Natural killer cell (primary cell): ENCODE measurements at regions not wholly inside any gene's neighbourhood (a gene's known extent, or its start where the extent isn't known, plus 50 kb on each side); places are given as distances from the start of the nearest gene placed in this dataset.

Source experiments
- ATAC-seq, 3 donors: fragments of 150-1000 bp in 2 of 3; fragments of 200-7000 bp in 1 of 3; cut with Tn5 transposase; 1 replicate in 1 of 3; 2 replicates in 2 of 3; pipeline ENCODE4 v1.10.0; 2021; ENCODE audit warnings: mild to moderate bottlenecking in 2 of 3, moderate library complexity in 2 of 3
- DNase-seq, 2 donors: peaks; one replicate each; pipeline versions ENCODE4 v3.0.0 to v3.0.0-alpha.2; 2013 to 2021; ENCODE audit warnings: mixed read lengths in 1 of 2
- H3K27ac ChIP-seq: one replicate; pipeline ENCODE4 v1.5.1; 2013; ENCODE audit warnings: mild to moderate bottlenecking, low read length
- H3K27me3 ChIP-seq: one replicate; pipeline ENCODE4 v1.6.1; 2013; ENCODE audit warnings: low read length; ENCODE audit not compliant: control insufficient read depth, insufficient read depth
- H3K36me3 ChIP-seq: one replicate; pipeline ENCODE4 v1.6.1; 2013; ENCODE audit warnings: low read length; ENCODE audit not compliant: control insufficient read depth, insufficient read depth
- H3K4me1 ChIP-seq: one replicate; pipeline ENCODE4 v1.6.1; 2013; ENCODE audit warnings: low read length; ENCODE audit not compliant: control insufficient read depth, insufficient read depth
- H3K4me3 ChIP-seq: one replicate; pipeline ENCODE4 v1.5.1; 2013; ENCODE audit warnings: low read length
- H3K9me3 ChIP-seq: one replicate; pipeline ENCODE4 v1.6.1; 2013; ENCODE audit warnings: low read length; ENCODE audit not compliant: control insufficient read depth, insufficient read depth
- H3K27ac Mint-ChIP-seq, 2 donors: one replicate each; pipeline ENCODE4 v1.8.0; 2022; ENCODE audit warnings: mild to moderate bottlenecking in 2 of 2, mixed read lengths in 2 of 2, moderate library complexity in 1 of 2
- H3K27me3 Mint-ChIP-seq, 2 donors: one replicate each; pipeline ENCODE4 v1.8.0; 2022; ENCODE audit warnings: low read depth in 2 of 2, mixed read lengths in 2 of 2
- H3K36me3 Mint-ChIP-seq: one replicate; pipeline ENCODE4 v1.8.0; 2022; ENCODE audit warnings: mixed read lengths
- H3K4me1 Mint-ChIP-seq, 2 donors: one replicate each; pipeline ENCODE4 v1.8.0; 2022; ENCODE audit warnings: mixed read lengths in 2 of 2
- H3K4me3 Mint-ChIP-seq: one replicate; pipeline ENCODE4 v1.8.0; 2022; ENCODE audit warnings: mild to moderate bottlenecking, moderate library complexity, mixed read lengths
- H3K9me3 Mint-ChIP-seq, 2 donors: one replicate each; pipeline ENCODE4 v1.8.0; 2022; ENCODE audit warnings: mixed read lengths in 2 of 2
- CTCF ChIP-seq: fragments of 200-600 bp; IDR thresholded peaks from one replicate; pipeline ENCODE4 v1.8.0; 2022; ENCODE audit warnings: antibody characterized with exemption
- WGBS: methylation state at CpG from one replicate; pipeline ENCODE4 v1.1.7; 2013; ENCODE audit warnings: missing lambda C conversion rate; ENCODE audit not compliant: insufficient coverage; 5-methylcytosine and 5-hydroxymethylcytosine counted together
- intact Hi-C: fragments of 100-400 bp; cut with micrococcal nuclease; formaldehyde crosslinking; loops from one replicate; pipeline ENCODE4 v1.14.2; 2022

GRCh38 chr1:100604372-100604771 is 66.4 kb downstream of the GPR88 start:
- DNase-seq (no peak), ATAC-seq (no peak)
- Histone ChIP-seq H3K9me3 (no peaks in the 10 kb centered on the region), H3K27ac (no peak overlapping the region), H3K4me1 (no peaks in the 10 kb centered on the region), H3K4me3 (no peak overlapping the region), H3K36me3 (no peaks in the 10 kb centered on the region), H3K27me3 (no peaks in the 10 kb centered on the region)
- Mint-ChIP-seq H3K4me1 (no peaks in the 10 kb centered on the region), H3K36me3 (peaks cover 27% of the 10 kb centered on the region), H3K4me3 (no peak overlapping the region), H3K9me3 (peaks cover 4 to 11% of the 10 kb centered on the region in 2 donors), H3K27me3 (peaks cover 12 to 15% of the 10 kb centered on the region in 2 donors), H3K27ac (no peak overlapping the region)
- no peak for TF ChIP-seq CTCF
- intact Hi-C loops: no loop called here
- WGBS: 62% methylated on average over 1 of the region's 1 CpG

- 43% methylated on average over 3 of the region's 3 CpGs for WGBS
- no peaks in the 10 kb centered on the region for H3K4me1 Mint-ChIP-seq
- DNase-seq (peak in 1 of 2 donors; percentile 40), ATAC-seq (peak in 2 of 3 donors; percentile 47 to 54)
- Histone ChIP-seq H3K27ac (no peak overlapping the region), H3K27me3 (no peaks in the 10 kb centered on the region), H3K4me1 (no peaks in the 10 kb centered on the region), H3K9me3 (no peaks in the 10 kb centered on the region), H3K4me3 (no peak overlapping the region), H3K36me3 (no peaks in the 10 kb centered on the region)
- intact Hi-C loops: no loop called here
- no peak overlapping the region for H3K4me3 Mint-ChIP-seq
- no peak overlapping the region for H3K27ac Mint-ChIP-seq
- peaks cover 12 to 15% of the 10 kb centered on the region in 2 donors for H3K27me3 Mint-ChIP-seq
- peaks cover 13% of the 10 kb centered on the region for H3K36me3 Mint-ChIP-seq
- peaks cover 4% of the 10 kb centered on the region in 2 donors for H3K9me3 Mint-ChIP-seq
- TF ChIP-seq CTCF: peak; percentile 37
Observed at GRCh38 chr1:100606438-100606837, 68.5 kb downstream of the GPR88 start.

GRCh38 chr1:100607628-100608240 is 69.8 kb downstream of the GPR88 start:
- no peak overlapping the region for H3K27ac Mint-ChIP-seq
- ATAC-seq (no peak), DNase-seq (no peak)
- no peak for TF ChIP-seq CTCF
- Histone ChIP-seq H3K4me3 (no peak overlapping the region), H3K27me3 (no peaks in the 10 kb centered on the region), H3K9me3 (no peaks in the 10 kb centered on the region), H3K27ac (no peak overlapping the region), H3K4me1 (no peaks in the 10 kb centered on the region), H3K36me3 (no peaks in the 10 kb centered on the region)
- peaks cover 2 to 4% of the 10 kb centered on the region in 2 donors for H3K9me3 Mint-ChIP-seq
- peaks cover 5% of the 10 kb centered on the region for H3K36me3 Mint-ChIP-seq
- H3K4me1 Mint-ChIP-seq: no peaks in the 10 kb centered on the region
- intact Hi-C loops: no loop called here
- no peak overlapping the region for H3K4me3 Mint-ChIP-seq
- peaks cover 12 to 14% of the 10 kb centered on the region in 2 donors for H3K27me3 Mint-ChIP-seq
- 86% methylated on average over 1 of the region's 1 CpG for WGBS

- H3K9me3 ChIP-seq: no peaks in the 10 kb centered on the region
- no peak for TF ChIP-seq CTCF
- H3K27ac ChIP-seq: no peak overlapping the region
- peaks cover 10% of the 10 kb centered on the region for H3K4me1 ChIP-seq
- no peak overlapping the region for H3K4me3 ChIP-seq
- DNase-seq (no peak), ATAC-seq (no peak)
- no peaks in the 10 kb centered on the region for H3K36me3 ChIP-seq
- peaks cover 5 to 14% of the 10 kb centered on the region in 2 donors for H3K27me3 Mint-ChIP-seq
- intact Hi-C loops: no loop called here
- no peak overlapping the region for H3K27ac Mint-ChIP-seq
- 90% methylated on average over 3 of the region's 3 CpGs for WGBS
- H3K36me3 Mint-ChIP-seq: no peaks in the 10 kb centered on the region
- no peak overlapping the region for H3K4me3 Mint-ChIP-seq
- H3K27me3 ChIP-seq: no peaks in the 10 kb centered on the region
- peaks cover 6 to 17% of the 10 kb centered on the region in 2 donors for H3K4me1 Mint-ChIP-seq
- H3K9me3 Mint-ChIP-seq: no peaks in the 10 kb centered on the region
Observed at GRCh38 chr1:100609849-100610248, 71.9 kb downstream of the GPR88 start.
